ENCODE measurements at regions not wholly inside any gene's neighbourhood (a gene's known extent, or its start where the extent isn't known, plus 50 kb on each side); places are given as distances from the start of the nearest gene placed in this dataset.

- TF ChIP-seq CTCF (IDR thresholded peaks at IDR 0.05) (no peak), POLR2A (IDR thresholded peaks at IDR 0.05) (no peak)
Observed at GRCh38 chr14:83184531-83184930, 1650.9 kb upstream of the SEL1L start.
